ENCODE measurements at regions not wholly inside any gene's neighbourhood (a gene's known extent, or its start where the extent isn't known, plus 50 kb on each side); places are given as distances from the start of the nearest gene placed in this dataset.

- no peak for DNase-seq (ENCODE audit: low read depth, low spot score)
- H3K36me3 ChIP-seq (ENCODE audit: insufficient read depth, insufficient read length, low read length): no peaks in the 10 kb centered on the region
- H3K4me1 ChIP-seq (ENCODE audit: insufficient read depth, insufficient read length): no peaks in the 10 kb centered on the region
Measured at GRCh38 chr12:58171914-58172313, 230.5 kb downstream of the ATP23 start.

DNA sequence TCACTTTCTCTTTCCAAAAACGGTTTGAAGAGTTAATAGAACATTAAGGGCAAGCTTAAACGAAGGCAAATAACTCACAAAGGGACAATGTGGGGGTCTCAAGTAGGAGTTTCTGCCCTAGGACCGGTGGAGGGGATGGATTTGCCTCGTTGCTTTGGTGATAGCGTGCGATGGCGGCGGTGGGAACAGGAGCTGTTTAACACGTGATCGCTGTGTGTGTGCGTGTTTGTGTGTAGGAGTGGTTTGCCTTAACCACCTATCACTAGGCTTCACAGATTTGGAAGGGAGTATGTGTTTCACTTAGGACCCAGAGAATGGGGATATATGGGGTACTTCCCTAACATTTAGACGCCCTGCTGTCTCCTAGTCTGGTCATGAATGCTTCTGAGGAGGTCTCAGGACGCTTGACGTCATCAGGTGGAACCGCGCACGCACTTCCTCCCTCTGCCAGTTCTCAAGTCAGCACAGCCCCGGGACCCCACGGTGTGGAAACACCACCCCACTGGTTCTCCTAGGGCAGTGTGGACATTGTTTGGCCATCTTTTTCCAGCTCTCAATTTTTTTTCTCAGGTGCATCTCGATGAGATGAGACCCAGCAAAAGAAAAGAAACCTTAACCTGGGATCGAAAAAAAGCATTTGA, 231.2 kb downstream of the ATP23 start:
- H3K9me3 ChIP-seq (ENCODE audit: insufficient read depth, low read length): no peaks in the 10 kb centered on the region
- DNase-seq (ENCODE audit: low read depth, low spot score): no peak
- H3K36me3 ChIP-seq (ENCODE audit: insufficient read depth, insufficient read length, low read length): no peaks in the 10 kb centered on the region
- TF ChIP-seq SUZ12 (IDR thresholded peaks at IDR 0.05; ENCODE audit: extremely low read depth, insufficient read depth, insufficient read length) (no peak), YY1 (IDR thresholded peaks at IDR 0.05; ENCODE audit: insufficient read depth, insufficient read length) (no peak), ZNF274 (IDR thresholded peaks at IDR 0.05; ENCODE audit: low read depth, low read length) (no peak)
- no peak overlapping the region for H3K4me3 ChIP-seq (ENCODE audit: insufficient read length, low read depth)
- H3K4me1 ChIP-seq (ENCODE audit: insufficient read depth, insufficient read length): no peaks in the 10 kb centered on the region
- H3K9ac ChIP-seq (ENCODE audit: insufficient read length, low read depth): no peak overlapping the region
- H3K27me3 ChIP-seq (ENCODE audit: insufficient read depth, insufficient read length): no peaks in the 10 kb centered on the region

More at GRCh38 chr12:58171914-58172313, 230.5 kb downstream of the ATP23 start:
- no peak for TF ChIP-seq ZNF274 (IDR thresholded peaks at IDR 0.05; ENCODE audit: low read depth, low read length)
- no peak for TF ChIP-seq SUZ12 (IDR thresholded peaks at IDR 0.05; ENCODE audit: extremely low read depth, insufficient read depth, insufficient read length)
- no peak for TF ChIP-seq YY1 (IDR thresholded peaks at IDR 0.05; ENCODE audit: insufficient read depth, insufficient read length)
- Histone ChIP-seq H3K9ac (ENCODE audit: insufficient read length, low read depth) (no peak overlapping the region), H3K27me3 (ENCODE audit: insufficient read depth, insufficient read length) (no peaks in the 10 kb centered on the region), H3K4me3 (ENCODE audit: insufficient read length, low read depth) (no peak overlapping the region), H3K9me3 (ENCODE audit: insufficient read depth, low read length) (no peaks in the 10 kb centered on the region)

DNA sequence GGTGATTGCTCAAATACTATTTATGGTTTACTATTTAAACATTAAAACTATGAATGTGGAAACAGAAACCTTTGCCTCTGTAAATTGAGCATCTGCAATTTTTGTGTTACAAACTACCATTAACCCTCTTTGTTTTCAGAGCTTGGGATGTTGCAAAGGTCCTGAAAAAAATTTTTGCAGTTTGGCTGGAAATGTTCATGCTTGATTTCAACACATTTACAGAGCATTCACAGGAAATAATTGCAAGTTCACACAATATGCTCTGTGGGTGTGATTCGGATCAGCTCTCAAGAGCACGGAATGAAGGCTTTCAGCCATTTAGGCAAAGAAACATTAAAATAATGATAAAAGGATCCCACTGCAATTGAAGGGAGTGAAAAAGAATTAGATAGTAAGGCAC, 232.9 kb downstream of the ATP23 start:
- DNase-seq (ENCODE audit: low read depth, low spot score): no peak
- Histone ChIP-seq H3K4me1 (ENCODE audit: insufficient read depth, insufficient read length) (no peaks in the 10 kb centered on the region), H3K4me3 (ENCODE audit: insufficient read length, low read depth) (no peak overlapping the region), H3K36me3 (ENCODE audit: insufficient read depth, insufficient read length, low read length) (no peaks in the 10 kb centered on the region), H3K27me3 (ENCODE audit: insufficient read depth, insufficient read length) (no peaks in the 10 kb centered on the region), H3K9ac (ENCODE audit: insufficient read length, low read depth) (no peak overlapping the region), H3K9me3 (ENCODE audit: insufficient read depth, low read length) (no peaks in the 10 kb centered on the region)
- TF ChIP-seq ZNF274 (IDR thresholded peaks at IDR 0.05; ENCODE audit: low read depth, low read length): no peak
- no peak for TF ChIP-seq SUZ12 (IDR thresholded peaks at IDR 0.05; ENCODE audit: extremely low read depth, insufficient read depth, insufficient read length)
- TF ChIP-seq YY1 (IDR thresholded peaks at IDR 0.05; ENCODE audit: insufficient read depth, insufficient read length): no peak

DNA sequence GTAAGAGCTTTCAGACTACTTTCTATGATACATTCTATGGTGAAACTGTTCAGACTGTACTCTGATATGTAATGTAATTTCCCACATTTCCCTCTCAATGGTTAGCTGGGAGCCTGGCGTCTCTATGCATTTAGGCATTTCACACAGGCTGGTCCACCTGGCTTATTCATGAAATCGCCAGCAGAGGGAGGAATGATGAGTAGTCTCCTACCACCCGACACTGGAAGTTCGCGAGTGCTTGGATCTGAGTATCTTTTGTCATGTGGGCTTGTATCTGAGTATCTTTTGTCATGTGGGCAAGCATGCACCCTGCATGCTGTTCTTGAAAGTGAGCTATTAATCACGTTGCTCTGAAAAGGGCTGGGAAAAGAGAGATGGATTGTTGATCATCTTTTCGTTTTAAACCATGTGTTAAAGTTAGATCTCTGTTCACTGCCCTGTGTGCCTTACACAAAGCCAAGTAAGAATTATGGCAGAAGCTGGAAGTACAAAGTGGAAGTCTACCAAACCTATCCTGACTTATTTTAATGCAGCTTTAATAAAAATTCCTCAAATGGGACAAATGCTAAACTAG, 235.0 kb downstream of the ATP23 start:
- no peak overlapping the region for H3K9ac ChIP-seq (ENCODE audit: insufficient read length, low read depth)

DNA sequence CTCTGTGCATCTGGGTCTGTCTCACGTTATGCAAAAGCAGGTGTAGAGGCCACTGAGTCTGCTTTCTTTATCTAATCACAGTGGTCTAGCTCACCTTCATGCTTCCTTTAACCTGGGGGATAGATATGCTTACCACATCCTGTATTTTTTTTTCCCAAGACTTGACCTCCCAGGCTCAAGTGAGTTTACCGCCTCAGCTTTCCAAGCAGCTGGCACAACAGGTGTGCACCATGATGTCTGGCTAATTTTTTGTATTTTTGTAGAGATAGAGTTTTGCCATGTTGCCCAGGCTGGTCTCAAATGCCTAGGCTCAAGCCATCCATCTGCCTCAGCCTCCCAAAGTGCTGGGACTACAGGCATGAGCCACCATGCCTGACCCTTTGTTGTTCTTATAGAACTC, 236.0 kb downstream of the ATP23 start:
- H3K9me3 ChIP-seq (ENCODE audit: insufficient read depth, low read length): no peaks in the 10 kb centered on the region
- no peaks in the 10 kb centered on the region for H3K4me1 ChIP-seq (ENCODE audit: insufficient read depth, insufficient read length)
- no peak overlapping the region for H3K9ac ChIP-seq (ENCODE audit: insufficient read length, low read depth)
- no peak for DNase-seq (ENCODE audit: low read depth, low spot score)
- no peaks in the 10 kb centered on the region for H3K36me3 ChIP-seq (ENCODE audit: insufficient read depth, insufficient read length, low read length)
- H3K27me3 ChIP-seq (ENCODE audit: insufficient read depth, insufficient read length): no peaks in the 10 kb centered on the region
- TF ChIP-seq SUZ12 (IDR thresholded peaks at IDR 0.05; ENCODE audit: extremely low read depth, insufficient read depth, insufficient read length): no peak
- no peak for TF ChIP-seq ZNF274 (IDR thresholded peaks at IDR 0.05; ENCODE audit: low read depth, low read length)
- TF ChIP-seq YY1 (IDR thresholded peaks at IDR 0.05; ENCODE audit: insufficient read depth, insufficient read length): no peak
- H3K4me3 ChIP-seq (ENCODE audit: insufficient read length, low read depth): no peak overlapping the region

More for the DNA sequence above, 235.0 kb downstream of the ATP23 start:
- DNase-seq (ENCODE audit: low read depth, low spot score): peak; percentile 55
- no peak overlapping the region for H3K4me3 ChIP-seq (ENCODE audit: insufficient read length, low read depth)
- no peaks in the 10 kb centered on the region for H3K9me3 ChIP-seq (ENCODE audit: insufficient read depth, low read length)
- no peaks in the 10 kb centered on the region for H3K4me1 ChIP-seq (ENCODE audit: insufficient read depth, insufficient read length)
- no peaks in the 10 kb centered on the region for H3K27me3 ChIP-seq (ENCODE audit: insufficient read depth, insufficient read length)
- TF ChIP-seq YY1 (IDR thresholded peaks at IDR 0.05; ENCODE audit: insufficient read depth, insufficient read length) (no peak), SUZ12 (IDR thresholded peaks at IDR 0.05; ENCODE audit: extremely low read depth, insufficient read depth, insufficient read length) (no peak), ZNF274 (IDR thresholded peaks at IDR 0.05; ENCODE audit: low read depth, low read length) (no peak)
- H3K36me3 ChIP-seq (ENCODE audit: insufficient read depth, insufficient read length, low read length): no peaks in the 10 kb centered on the region

DNA sequence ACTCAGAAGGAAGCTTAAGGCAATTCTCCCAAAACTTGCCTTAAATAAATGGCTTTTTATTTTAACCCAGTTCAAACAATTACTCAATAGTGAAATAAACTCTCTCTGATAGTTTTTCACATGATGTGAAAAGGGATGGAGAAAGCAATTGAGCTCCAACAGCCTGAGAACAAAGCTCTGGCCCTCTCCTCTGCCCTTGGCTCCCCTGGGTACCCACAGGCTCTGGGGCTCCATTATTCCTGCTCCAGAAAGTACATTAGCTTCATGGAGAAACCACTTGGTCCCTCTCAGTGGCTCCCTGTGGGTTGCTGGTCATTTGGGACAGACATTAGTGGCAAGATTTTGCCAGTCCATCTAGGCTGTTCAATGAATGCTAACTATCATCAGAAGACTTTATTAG, 242.8 kb downstream of the ATP23 start:
- Histone ChIP-seq H3K27me3 (ENCODE audit: insufficient read depth, insufficient read length) (no peaks in the 10 kb centered on the region), H3K36me3 (ENCODE audit: insufficient read depth, insufficient read length, low read length) (no peaks in the 10 kb centered on the region), H3K9me3 (ENCODE audit: insufficient read depth, low read length) (peaks cover 6% of the 10 kb centered on the region; the same call in 1 of the 2 replicates), H3K4me3 (ENCODE audit: insufficient read length, low read depth) (no peak overlapping the region), H3K9ac (ENCODE audit: insufficient read length, low read depth) (no peak overlapping the region), H3K4me1 (ENCODE audit: insufficient read depth, insufficient read length) (no peaks in the 10 kb centered on the region)
- no peak for DNase-seq (ENCODE audit: low read depth, low spot score)
- TF ChIP-seq ZNF274 (IDR thresholded peaks at IDR 0.05; ENCODE audit: low read depth, low read length) (no peak), YY1 (IDR thresholded peaks at IDR 0.05; ENCODE audit: insufficient read depth, insufficient read length) (no peak), SUZ12 (IDR thresholded peaks at IDR 0.05; ENCODE audit: extremely low read depth, insufficient read depth, insufficient read length) (no peak)

- Histone ChIP-seq H3K9ac (ENCODE audit: insufficient read length, low read depth) (no peak overlapping the region), H3K27me3 (ENCODE audit: insufficient read depth, insufficient read length) (no peaks in the 10 kb centered on the region), H3K9me3 (ENCODE audit: insufficient read depth, low read length) (peaks cover 6% of the 10 kb centered on the region; the same call in 1 of the 2 replicates), H3K4me1 (ENCODE audit: insufficient read depth, insufficient read length) (no peaks in the 10 kb centered on the region), H3K36me3 (ENCODE audit: insufficient read depth, insufficient read length, low read length) (no peaks in the 10 kb centered on the region), H3K4me3 (ENCODE audit: insufficient read length, low read depth) (no peak overlapping the region)
- TF ChIP-seq YY1 (IDR thresholded peaks at IDR 0.05; ENCODE audit: insufficient read depth, insufficient read length): no peak
- TF ChIP-seq ZNF274 (IDR thresholded peaks at IDR 0.05; ENCODE audit: low read depth, low read length): no peak
- no peak for TF ChIP-seq SUZ12 (IDR thresholded peaks at IDR 0.05; ENCODE audit: extremely low read depth, insufficient read depth, insufficient read length)
- DNase-seq (ENCODE audit: low read depth, low spot score): no peak
Measured at GRCh38 chr12:58186401-58186800, 245.0 kb downstream of the ATP23 start.
